K562 (cell line): ENCODE measurements at regions not wholly inside any gene's neighbourhood (a gene's known extent, or its start where the extent isn't known, plus 50 kb on each side); places are given as distances from the start of the nearest gene placed in this dataset.

Source experiments
- ATAC-seq: fragments of 200-7000 bp; cut with Tn5 transposase; 3 replicates; pipeline ENCODE4 v1.9.1; 2020; ENCODE audit warnings: moderate library complexity
- BruUV-seq: library from RNA; stranded (reverse); fragments of 400-500 nt; replicated peaks from 2 replicates; lab custom pipeline; 2021; lab: Mats Ljungman, UMichigan
- CTCF ChIA-PET: fragments of 300-600 bp; formaldehyde crosslinking; extraction: SDS; loops from one replicate; lab custom pipeline; 2021; ENCODE audit warnings: low intra/inter-chr PET ratio; lab: Yijun Ruan, JAX
- POLR2A ChIA-PET: fragments of 300-600, 350-650 bp; sonication (Branson Sonifier 250); formaldehyde crosslinking; extraction: SDS; loops from one replicate; lab custom pipeline; 2021; ENCODE audit warnings: antibody characterized with exemption, inconsistent platforms; lab: Yijun Ruan, JAX
- DNase-seq, 4 experiments: peaks; one replicate each; pipeline versions ENCODE4 v3.0.0 to v3.0.0-alpha.2; 2011 to 2018; ENCODE audit warnings: low spot score in 3 of 4, mixed read lengths in 3 of 4; ENCODE audit errors: extremely low read depth in 1 of 4
- FAIRE-seq: peaks from 2 replicates; lab custom pipeline; 2011; peaks lifted over from hg19 to GRCh38; lab: Jason Lieb, UNC
- H2AFZ ChIP-seq: 2 replicates; pipeline ENCODE4 v1.6.0; 2011; ENCODE audit warnings: low read depth, low read length, control low read depth, inconsistent platforms
- H3K27ac ChIP-seq: fragments of 200-600 bp; 3 replicates; pipeline ENCODE4 v1.8.0; 2011; ENCODE audit warnings: low read depth, mild to moderate bottlenecking, control low read depth, inconsistent platforms, low read length, moderate library complexity, mixed read lengths; ENCODE audit errors: extremely low read depth
- H3K27me3 ChIP-seq, 2 experiments: fragments of 300-600 bp in 1 of 2; 2 replicates in 1 of 2; 3 replicates in 1 of 2; pipeline versions ENCODE4 v1.6.0 to v1.8.0; 2011; ENCODE audit warnings: inconsistent platforms in 2 of 2, low read length in 2 of 2, mild to moderate bottlenecking in 1 of 2, mixed read lengths in 1 of 2, moderate library complexity in 1 of 2; ENCODE audit not compliant: control insufficient read depth in 2 of 2, insufficient read depth in 2 of 2
- H3K36me3 ChIP-seq: fragments of 300-600 bp; 3 replicates; pipeline ENCODE4 v1.8.0; 2011; ENCODE audit warnings: mild to moderate bottlenecking, low read length, inconsistent platforms; ENCODE audit not compliant: control insufficient read depth, insufficient read depth
- H3K4me1 ChIP-seq, 2 experiments: fragments of 200-600 bp in 1 of 2; replicated peaks in 1 of 2; 2 replicates in 1 of 2; 3 replicates in 1 of 2; pipeline versions ENCODE4 v1.5.1 to v1.8.0; 2011; ENCODE audit warnings: inconsistent platforms in 2 of 2, low read length in 2 of 2, mild to moderate bottlenecking in 1 of 2, mixed read lengths in 1 of 2, moderate library complexity in 1 of 2; ENCODE audit not compliant: control insufficient read depth in 2 of 2, insufficient read depth in 2 of 2
- H3K4me2 ChIP-seq: 2 replicates; pipeline ENCODE4 v1.6.1; 2011; ENCODE audit warnings: low read length, control low read depth, inconsistent platforms, mixed read lengths; ENCODE audit not compliant: insufficient read depth
- H3K4me3 ChIP-seq: fragments of 200-600 bp; sonication (generic), shearing (Covaris generic); 2 replicates; pipeline ENCODE4 v1.5.1; 2016; ENCODE audit warnings: control low read depth, inconsistent platforms
- H3K79me2 ChIP-seq: fragments of 200-600 bp; 3 replicates; pipeline ENCODE4 v1.8.0; 2011; ENCODE audit warnings: low read length, inconsistent platforms; ENCODE audit not compliant: control insufficient read depth, insufficient read depth
- H3K9ac ChIP-seq, 2 experiments: 2 replicates each; pipeline versions ENCODE4 v1.6.0 to v1.6.1; 2011; ENCODE audit warnings: low read depth in 2 of 2, low read length in 2 of 2, control low read depth in 1 of 2, inconsistent platforms in 1 of 2, mild to moderate bottlenecking in 1 of 2, mixed read lengths in 1 of 2; ENCODE audit not compliant: insufficient read depth in 1 of 2
- H3K9me1 ChIP-seq: one replicate; pipeline ENCODE4 v1.6.0; 2011; ENCODE audit warnings: inconsistent platforms, mild to moderate bottlenecking, low read length, moderate library complexity; ENCODE audit not compliant: control insufficient read depth, insufficient read depth
- H3K9me3 ChIP-seq: replicated peaks from 2 replicates; pipeline ENCODE4 v1.5.1; 2011; ENCODE audit warnings: low read depth, low read length, inconsistent platforms; ENCODE audit not compliant: control insufficient read depth, insufficient read depth
- H4K20me1 ChIP-seq: replicated peaks from 2 replicates; pipeline ENCODE4 v1.6.1; 2011; ENCODE audit warnings: low read length, inconsistent platforms, mixed read lengths; ENCODE audit not compliant: control insufficient read depth, insufficient read depth
- KDM4B ChIP-seq, 2 experiments: fragments of 450-650 bp in 1 of 2; sonication (generic) in 1 of 2; IDR thresholded peaks; 2 replicates each; pipeline ENCODE4 v1.6.1; 2016 to 2017; ENCODE audit warnings: borderline replicate concordance in 2 of 2, antibody characterized with exemption in 1 of 2, low read depth in 1 of 2, mild to moderate bottlenecking in 1 of 2
- KLF6 ChIP-seq: fragments of 250-450 bp; sonication (Bioruptor Pico); IDR thresholded peaks from 2 replicates; pipeline ENCODE4 v1.4.0; 2020; ENCODE audit warnings: mild to moderate bottlenecking, moderate library complexity, borderline replicate concordance
- MTF1 ChIP-seq: fragments of 250-450 bp; sonication (Bioruptor Pico); IDR thresholded peaks from 2 replicates; pipeline ENCODE4 v1.9.0; 2021; ENCODE audit warnings: moderate library complexity, mild to moderate bottlenecking, inconsistent platforms, borderline replicate concordance
- NFYB ChIP-seq: IDR thresholded peaks from 2 replicates; pipeline ENCODE4 v1.6.1; 2011; ENCODE audit warnings: mild to moderate bottlenecking, moderate library complexity; ENCODE audit not compliant: insufficient read length; ENCODE audit errors: extremely low read depth
- NR3C1 ChIP-seq: sonication (generic); formaldehyde crosslinking; IDR thresholded peaks from 2 replicates; pipeline ENCODE4 v1.8.1; 2022; ENCODE audit warnings: missing genetic modification reagents
- RCOR1 ChIP-seq, 2 experiments: IDR thresholded peaks; 2 replicates each; pipeline ENCODE4 v1.6.1; 2012; ENCODE audit warnings: low read depth in 2 of 2, low read length in 2 of 2, borderline replicate concordance in 1 of 2, improper control_type of control experiment in 1 of 2
- SRSF7 ChIP-seq: fragments of 200-400 bp; formaldehyde crosslinking; optimal IDR thresholded peaks from 2 replicates; pipeline ENCODE3; 2017; ENCODE audit warnings: mild to moderate bottlenecking, low read depth, low read length
- ZBTB17 ChIP-seq: fragments of 450-650 bp; formaldehyde crosslinking; IDR thresholded peaks from 2 replicates; pipeline ENCODE4 v1.4.0; 2020; ENCODE audit warnings: mild to moderate bottlenecking
- ZNF197 ChIP-seq: fragments of 200-800 bp; sonication (Bioruptor generic); IDR thresholded peaks from 2 replicates; pipeline ENCODE4 v1.6.1; 2016; ENCODE audit warnings: low read depth, missing genetic modification characterization, missing compliant biosample characterization
- WGBS: fragments of 100-300 bp; shearing (Covaris generic); methylation state at CpG from one replicate; pipeline ENCODE4 v1.1.6; 2016; ENCODE audit warnings: low coverage, mixed read lengths; ENCODE audit not compliant: insufficient coverage; ENCODE audit errors: missing lambda C conversion rate; 5-methylcytosine and 5-hydroxymethylcytosine counted together
- in situ Hi-C: fragments of 300-500 bp; cut with MboI; formaldehyde crosslinking; loops from 4 replicates; pipeline ENCODE4 v1.15.0; 2018; ENCODE audit warnings: inconsistent platforms, mixed read lengths
- intact Hi-C: fragments of 100-400 bp; cut with micrococcal nuclease; formaldehyde crosslinking; loops from 2 replicates; pipeline ENCODE4 v1.14.2; 2022
- TF ChIP-seq, protein P1 (sequence below): fragments of 150-350 bp; conservative IDR thresholded peaks from 2 replicates; pipeline ENCODE4 v1.6.1; 2014; ENCODE audit warnings: low read length
- TF ChIP-seq, protein P2 (sequence below): sonication (generic); formaldehyde crosslinking; IDR thresholded peaks from 2 replicates; pipeline ENCODE4 v1.8.1; 2023; ENCODE audit warnings: mild to moderate bottlenecking, missing genetic modification reagents

DNA sequence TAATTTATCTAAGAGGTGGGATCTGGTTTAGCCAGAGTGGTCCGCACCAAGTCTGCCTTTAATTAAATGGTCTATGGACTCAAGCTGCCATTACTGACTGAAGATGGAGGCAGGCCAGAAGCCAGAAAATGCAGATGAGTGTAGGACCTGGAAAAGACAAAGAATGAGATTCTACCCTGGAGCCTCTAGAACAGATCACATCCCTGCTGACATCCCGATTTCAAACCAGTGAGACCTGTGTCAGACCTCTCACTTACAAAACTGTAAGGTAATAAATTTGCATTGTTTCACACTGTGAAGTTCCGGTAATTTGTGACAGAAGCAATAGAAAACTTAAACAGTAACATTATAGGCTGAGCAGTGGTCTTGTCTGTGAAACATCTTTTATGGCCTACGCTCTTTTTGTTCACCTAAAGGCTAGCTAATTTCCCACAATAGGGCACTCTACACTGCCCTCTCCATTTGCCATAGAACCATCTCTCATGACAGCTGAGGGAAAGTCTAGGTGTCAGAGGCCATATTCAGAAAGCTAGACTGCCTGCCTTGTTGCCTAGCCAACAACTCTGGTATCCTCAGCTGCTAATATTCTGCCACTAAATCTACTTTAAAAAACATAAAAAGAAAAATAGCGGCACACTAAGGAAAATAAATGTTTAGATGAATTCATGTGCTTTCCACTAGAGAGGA, 1396.2 kb upstream of the PIK3C3 start:
- no peaks in the 10 kb centered on the region for H3K9me1 ChIP-seq
- H4K20me1 ChIP-seq, result no peaks in the 10 kb centered on the region
- TF ChIP-seq SRSF7 (no peak), KDM4B (IDR thresholded peaks at IDR 0.05; ENCODE audit: borderline replicate concordance in 2 of 2, low read depth in 1 of 2) (no peak), ZNF197 (CRISPR knock-in tag) (no peak), NFYB (no peak), ZBTB17 (CRISPR knock-in tag) (no peak), RCOR1 (IDR thresholded peaks at IDR 0.05; ENCODE audit: borderline replicate concordance in 1 of 2, low read depth in 2 of 2, low read length in 2 of 2) (no peak), KLF6 (CRISPR knock-in tag) (no peak), NR3C1 (CRISPR knock-in tag) (no peak), MTF1 (no peak)
- TF ChIP-seq, protein P1, sequence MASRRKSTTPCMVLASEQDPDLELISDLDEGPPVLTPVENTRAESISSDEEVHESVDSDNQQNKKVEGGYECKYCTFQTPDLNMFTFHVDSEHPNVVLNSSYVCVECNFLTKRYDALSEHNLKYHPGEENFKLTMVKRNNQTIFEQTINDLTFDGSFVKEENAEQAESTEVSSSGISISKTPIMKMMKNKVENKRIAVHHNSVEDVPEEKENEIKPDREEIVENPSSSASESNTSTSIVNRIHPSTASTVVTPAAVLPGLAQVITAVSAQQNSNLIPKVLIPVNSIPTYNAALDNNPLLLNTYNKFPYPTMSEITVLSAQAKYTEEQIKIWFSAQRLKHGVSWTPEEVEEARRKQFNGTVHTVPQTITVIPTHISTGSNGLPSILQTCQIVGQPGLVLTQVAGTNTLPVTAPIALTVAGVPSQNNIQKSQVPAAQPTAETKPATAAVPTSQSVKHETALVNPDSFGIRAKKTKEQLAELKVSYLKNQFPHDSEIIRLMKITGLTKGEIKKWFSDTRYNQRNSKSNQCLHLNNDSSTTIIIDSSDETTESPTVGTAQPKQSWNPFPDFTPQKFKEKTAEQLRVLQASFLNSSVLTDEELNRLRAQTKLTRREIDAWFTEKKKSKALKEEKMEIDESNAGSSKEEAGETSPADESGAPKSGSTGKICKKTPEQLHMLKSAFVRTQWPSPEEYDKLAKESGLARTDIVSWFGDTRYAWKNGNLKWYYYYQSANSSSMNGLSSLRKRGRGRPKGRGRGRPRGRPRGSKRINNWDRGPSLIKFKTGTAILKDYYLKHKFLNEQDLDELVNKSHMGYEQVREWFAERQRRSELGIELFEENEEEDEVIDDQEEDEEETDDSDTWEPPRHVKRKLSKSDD, result no peak
- TF ChIP-seq, protein P2, sequence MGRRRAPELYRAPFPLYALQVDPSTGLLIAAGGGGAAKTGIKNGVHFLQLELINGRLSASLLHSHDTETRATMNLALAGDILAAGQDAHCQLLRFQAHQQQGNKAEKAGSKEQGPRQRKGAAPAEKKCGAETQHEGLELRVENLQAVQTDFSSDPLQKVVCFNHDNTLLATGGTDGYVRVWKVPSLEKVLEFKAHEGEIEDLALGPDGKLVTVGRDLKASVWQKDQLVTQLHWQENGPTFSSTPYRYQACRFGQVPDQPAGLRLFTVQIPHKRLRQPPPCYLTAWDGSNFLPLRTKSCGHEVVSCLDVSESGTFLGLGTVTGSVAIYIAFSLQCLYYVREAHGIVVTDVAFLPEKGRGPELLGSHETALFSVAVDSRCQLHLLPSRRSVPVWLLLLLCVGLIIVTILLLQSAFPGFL (CRISPR knock-in tag), result no peak
- ATAC-seq, result no peak
- no peak for DNase-seq
- no peaks in the 10 kb centered on the region for H3K27me3 ChIP-seq
- H3K4me1 ChIP-seq, result no peaks in the 10 kb centered on the region
- H3K4me3 ChIP-seq, result no peak overlapping the region
- intact Hi-C loops, result no loop called here
- ChIA-PET POLR2A (no interaction called here), CTCF (no interaction called here)
- H3K9me3 ChIP-seq, result no peaks in the 10 kb centered on the region
- FAIRE-seq, result no peak
- no TSS peak for BruUV-seq
- 0% methylated on average over 5 of the region's 5 CpGs for WGBS
- H3K27ac ChIP-seq, result no peak overlapping the region
- no peaks in the 10 kb centered on the region for H3K36me3 ChIP-seq
- H3K4me2 ChIP-seq, result no peak overlapping the region
- H2AFZ ChIP-seq, result no peak overlapping the region
- no peak overlapping the region for H3K9ac ChIP-seq
- H3K79me2 ChIP-seq, result no peaks in the 10 kb centered on the region
- in situ Hi-C loops, result no loop called here
